AG10803 (cell line): ENCODE measurements at regions not wholly inside any gene's neighbourhood (a gene's known extent, or its start where the extent isn't known, plus 50 kb on each side); places are given as distances from the start of the nearest gene placed in this dataset.

Experiments
- DNase-seq: peaks from one replicate; pipeline ENCODE4 v3.0.0; 2010; ENCODE audit warnings: low read depth
- H3K4me3 ChIP-seq: 2 replicates; pipeline ENCODE4 v1.5.1; 2011; ENCODE audit warnings: mild to moderate bottlenecking, low read length, control low read depth
- TF ChIP-seq, protein P1 (sequence below): conservative IDR thresholded peaks from 2 replicates; pipeline ENCODE4 v1.5.1; 2011; ENCODE audit warnings: mild to moderate bottlenecking, low read length, control low read depth, inconsistent platforms

DNA sequence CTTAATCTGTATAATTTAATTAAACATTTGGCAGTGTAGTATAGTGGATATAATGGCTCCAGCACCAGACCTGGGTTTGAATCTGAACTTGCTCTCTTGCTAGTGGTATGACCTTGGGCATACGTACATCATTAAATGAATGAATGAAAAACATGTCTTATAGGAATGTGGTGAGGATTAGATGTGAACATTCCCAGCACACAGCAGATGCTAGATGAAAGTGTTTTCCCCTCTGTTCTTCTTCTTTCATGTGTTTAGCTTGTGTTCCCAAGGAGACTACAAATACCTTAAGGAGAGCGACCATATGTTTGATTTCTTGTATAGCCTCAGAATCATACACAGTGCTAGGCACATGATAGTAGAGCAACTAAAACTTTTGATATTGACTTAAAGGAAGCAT, 56.5 kb downstream of the CT47B1 start:
- DNase-seq: no peak
- no peak overlapping the region for H3K4me3 ChIP-seq
- TF ChIP-seq, protein P1, sequence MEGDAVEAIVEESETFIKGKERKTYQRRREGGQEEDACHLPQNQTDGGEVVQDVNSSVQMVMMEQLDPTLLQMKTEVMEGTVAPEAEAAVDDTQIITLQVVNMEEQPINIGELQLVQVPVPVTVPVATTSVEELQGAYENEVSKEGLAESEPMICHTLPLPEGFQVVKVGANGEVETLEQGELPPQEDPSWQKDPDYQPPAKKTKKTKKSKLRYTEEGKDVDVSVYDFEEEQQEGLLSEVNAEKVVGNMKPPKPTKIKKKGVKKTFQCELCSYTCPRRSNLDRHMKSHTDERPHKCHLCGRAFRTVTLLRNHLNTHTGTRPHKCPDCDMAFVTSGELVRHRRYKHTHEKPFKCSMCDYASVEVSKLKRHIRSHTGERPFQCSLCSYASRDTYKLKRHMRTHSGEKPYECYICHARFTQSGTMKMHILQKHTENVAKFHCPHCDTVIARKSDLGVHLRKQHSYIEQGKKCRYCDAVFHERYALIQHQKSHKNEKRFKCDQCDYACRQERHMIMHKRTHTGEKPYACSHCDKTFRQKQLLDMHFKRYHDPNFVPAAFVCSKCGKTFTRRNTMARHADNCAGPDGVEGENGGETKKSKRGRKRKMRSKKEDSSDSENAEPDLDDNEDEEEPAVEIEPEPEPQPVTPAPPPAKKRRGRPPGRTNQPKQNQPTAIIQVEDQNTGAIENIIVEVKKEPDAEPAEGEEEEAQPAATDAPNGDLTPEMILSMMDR: no peak

DNA sequence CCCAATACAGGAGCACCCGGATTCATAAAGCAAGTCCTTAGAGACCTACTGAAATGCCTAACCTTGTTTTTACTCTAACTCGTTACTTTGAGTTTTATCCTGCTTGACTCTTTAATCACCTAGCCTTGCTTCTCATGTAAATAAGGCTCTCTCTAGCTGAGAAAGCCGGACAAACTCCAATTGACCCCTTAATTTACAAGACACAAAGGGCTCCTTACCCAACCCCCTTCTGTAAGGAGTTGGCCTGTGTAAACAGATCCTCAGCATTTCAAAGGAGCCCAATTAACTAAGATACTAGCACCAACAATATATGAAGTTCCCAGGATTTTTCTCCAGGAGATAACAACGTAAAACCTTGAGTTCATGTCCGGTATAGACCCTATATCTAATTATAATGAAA, 61.7 kb downstream of the CT47B1 start:
- TF ChIP-seq, protein P1: no peak
- H3K4me3 ChIP-seq: no peak overlapping the region
- DNase-seq: no peak

DNA sequence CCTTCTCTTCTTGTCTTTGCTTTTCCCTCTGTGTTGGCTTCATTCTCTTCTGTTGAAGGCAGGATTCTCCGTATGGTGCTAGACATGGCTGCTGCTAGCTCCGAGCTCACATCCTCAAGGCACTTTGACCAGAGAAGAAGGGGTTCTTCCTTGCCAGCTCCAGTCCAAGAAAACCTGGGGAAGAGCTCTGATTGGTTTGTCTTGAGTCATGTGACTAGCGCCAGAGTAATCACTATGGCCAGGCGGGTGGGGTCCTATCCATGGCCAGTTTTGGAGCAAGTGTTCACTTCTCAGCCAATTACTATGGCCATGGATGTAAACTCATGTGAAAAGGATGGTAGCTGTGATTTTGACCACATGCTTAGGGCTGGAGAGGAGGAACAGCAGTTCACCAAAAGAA, 74.2 kb downstream of the CT47B1 start:
- TF ChIP-seq, protein P1: no peak
- H3K4me3 ChIP-seq: no peak overlapping the region
- DNase-seq: no peak

GRCh38 chrX:120797188-120797851, 78.3 kb downstream of the CT47B1 start:
- no peak overlapping the region for H3K4me3 ChIP-seq
- peak; percentile 38 for DNase-seq
- TF ChIP-seq, protein P1: no peak

DNA sequence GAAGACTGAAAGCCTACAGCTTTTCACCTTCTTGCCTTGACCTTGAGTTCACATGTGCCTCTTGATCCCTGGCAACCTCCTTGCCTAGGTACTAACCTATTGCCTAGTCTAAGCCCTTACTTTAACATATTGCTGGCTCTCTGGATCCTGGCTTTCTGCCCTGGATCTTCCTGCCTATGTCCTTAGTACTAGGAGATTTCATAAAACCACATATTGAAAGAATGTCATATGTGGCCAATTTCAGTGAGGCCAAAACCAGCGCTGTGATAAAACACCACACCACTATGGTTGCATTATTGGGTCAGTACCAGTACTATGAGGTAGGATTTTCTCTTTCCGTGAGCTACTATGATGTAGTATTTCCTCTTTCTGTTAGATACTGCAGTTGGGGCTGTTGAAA, 80.4 kb downstream of the CT47B1 start:
- TF ChIP-seq, protein P1: no peak
- peak; percentile 61 for DNase-seq
- no peak overlapping the region for H3K4me3 ChIP-seq

- H3K4me3 ChIP-seq: no peak overlapping the region
- TF ChIP-seq, protein P1: no peak
- no peak for DNase-seq
These were observed 81.1 kb downstream of the CT47B1 start for GRCh38 chrX:120794525-120794975.

GRCh38 chrX:120793098-120793497, 82.6 kb downstream of the CT47B1 start:
- no peak for DNase-seq
- TF ChIP-seq, protein P1: no peak
- no peak overlapping the region for H3K4me3 ChIP-seq
